Neural progenitor cell (in vitro differentiated cells): ENCODE measurements at regions not wholly inside any gene's neighbourhood (a gene's known extent, or its start where the extent isn't known, plus 50 kb on each side); places are given as distances from the start of the nearest gene placed in this dataset.

Experiments
- DNase-seq: peaks from one replicate; pipeline ENCODE4 v3.0.0-alpha.2; 2016; ENCODE audit warnings: low spot score
- H2AFZ ChIP-seq: fragments of 200-600 bp; sonication (generic); replicated peaks from 2 replicates; pipeline ENCODE4 v1.6.1; 2016; ENCODE audit warnings: antibody characterized with exemption
- H3F3A ChIP-seq: fragments of 200-600 bp; sonication (generic); 2 replicates; pipeline ENCODE4 v1.6.1; 2016; ENCODE audit warnings: antibody characterized with exemption, low read depth
- H3K27ac ChIP-seq: fragments of 200-600 bp; sonication (generic); 2 replicates; pipeline ENCODE4 v1.5.1; 2016; ENCODE audit warnings: mild to moderate bottlenecking
- H3K27me3 ChIP-seq: fragments of 200-600 bp; sonication (generic); 2 replicates; pipeline ENCODE4 v1.6.1; 2016; ENCODE audit warnings: mild to moderate bottlenecking, moderate library complexity
- H3K36me3 ChIP-seq: fragments of 200-600 bp; sonication (generic); 2 replicates; pipeline ENCODE4 v1.5.1; 2016
- H3K4me1 ChIP-seq: fragments of 200-600 bp; sonication (generic); 2 replicates; pipeline ENCODE4 v1.6.1; 2016; ENCODE audit warnings: mixed run types
- H3K4me2 ChIP-seq: fragments of 200-600 bp; sonication (generic); 2 replicates; pipeline ENCODE4 v1.6.1; 2016
- H3K4me3 ChIP-seq: fragments of 200-600 bp; sonication (generic); 2 replicates; pipeline ENCODE4 v1.5.1; 2016
- H3K79me2 ChIP-seq: fragments of 200-600 bp; sonication (generic); 2 replicates; pipeline ENCODE4 v1.6.1; 2016; ENCODE audit warnings: low read depth
- H3K9ac ChIP-seq: fragments of 200-600 bp; sonication (generic); 2 replicates; pipeline ENCODE4 v1.6.1; 2016
- H3K9me3 ChIP-seq: fragments of 200-600 bp; sonication (generic); 2 replicates; pipeline ENCODE4 v1.5.1; 2016; ENCODE audit warnings: low read depth
- H4K20me1 ChIP-seq: fragments of 200-600 bp; sonication (generic); 2 replicates; pipeline ENCODE4 v1.6.1; 2016; ENCODE audit warnings: low read depth
- H3K27ac Mint-ChIP-seq: 3 replicates; pipeline ENCODE4 v1.8.0; 2021; ENCODE audit warnings: mixed read lengths
- H3K27me3 Mint-ChIP-seq: 2 replicates; pipeline ENCODE4 v1.8.0; 2022; ENCODE audit warnings: low read depth, mild to moderate bottlenecking, inconsistent platforms, moderate library complexity, mixed read lengths; ENCODE audit not compliant: insufficient read depth
- H3K36me3 Mint-ChIP-seq: 3 replicates; pipeline ENCODE4 v1.8.0; 2021; ENCODE audit warnings: mixed read lengths
- H3K4me1 Mint-ChIP-seq: 3 replicates; pipeline ENCODE4 v1.8.0; 2021; ENCODE audit warnings: mixed read lengths
- H3K4me3 Mint-ChIP-seq: 3 replicates; pipeline ENCODE4 v1.8.0; 2021; ENCODE audit warnings: mild to moderate bottlenecking, moderate library complexity, mixed read lengths
- H3K9me3 Mint-ChIP-seq: 3 replicates; pipeline ENCODE4 v1.8.0; 2020; ENCODE audit warnings: mixed read lengths
- CTCF ChIP-seq: fragments of 200-600 bp; sonication (generic); IDR thresholded peaks from 2 replicates; pipeline ENCODE4 v1.5.1; 2017; ENCODE audit warnings: antibody characterized with exemption, mild to moderate bottlenecking
- EZH2 ChIP-seq: fragments of 200-600 bp; sonication (generic); IDR thresholded peaks from 2 replicates; pipeline ENCODE4 v1.6.1; 2017; ENCODE audit warnings: antibody characterized with exemption, mild to moderate bottlenecking, moderate library complexity
- EZH2phosphoT487 ChIP-seq: fragments of 200-600 bp; sonication (generic); IDR thresholded peaks from 2 replicates; pipeline ENCODE4 v1.6.1; 2017; ENCODE audit warnings: antibody characterized with exemption

GRCh38 chr7:67696878-67697277, 700.2 kb downstream of the TYW1 start:
- H2AFZ ChIP-seq: no peak overlapping the region
- peaks cover 13% of the 10 kb centered on the region for H3K4me1 Mint-ChIP-seq
- no peak for TF ChIP-seq CTCF
- no peak for TF ChIP-seq EZH2
- TF ChIP-seq EZH2phosphoT487: no peak
- H4K20me1 ChIP-seq: no peaks in the 10 kb centered on the region
- no peaks in the 10 kb centered on the region for H3K36me3 Mint-ChIP-seq
- H3K4me3 ChIP-seq: no peak overlapping the region
- DNase-seq: no peak
- no peak overlapping the region for H3K4me2 ChIP-seq
- H3K9me3 Mint-ChIP-seq: peaks cover 4% of the 10 kb centered on the region
- no peaks in the 10 kb centered on the region for H3K4me1 ChIP-seq
- H3F3A ChIP-seq: no peaks in the 10 kb centered on the region
- H3K9me3 ChIP-seq: no peaks in the 10 kb centered on the region
- H3K27me3 ChIP-seq: no peaks in the 10 kb centered on the region
- no peaks in the 10 kb centered on the region for H3K36me3 ChIP-seq
- H3K27ac ChIP-seq: no peak overlapping the region
- no peak overlapping the region for H3K4me3 Mint-ChIP-seq
- peaks cover 2% of the 10 kb centered on the region for H3K27me3 Mint-ChIP-seq
- no peak overlapping the region for H3K9ac ChIP-seq
- no peaks in the 10 kb centered on the region for H3K79me2 ChIP-seq
- no peak overlapping the region for H3K27ac Mint-ChIP-seq

GRCh38 chr7:67698354-67698753, 701.7 kb downstream of the TYW1 start:
- peak overlapping the region; percentile 25 for H3K27ac Mint-ChIP-seq
- Histone ChIP-seq H3K27me3 (no peaks in the 10 kb centered on the region), H3K4me3 (no peak overlapping the region), H4K20me1 (no peaks in the 10 kb centered on the region), H3K4me2 (no peak overlapping the region), H3K36me3 (no peaks in the 10 kb centered on the region), H3K4me1 (no peaks in the 10 kb centered on the region), H3F3A (no peaks in the 10 kb centered on the region), H3K9ac (no peak overlapping the region), H3K9me3 (no peaks in the 10 kb centered on the region), H2AFZ (no peak overlapping the region), H3K27ac (no peak overlapping the region), H3K79me2 (no peaks in the 10 kb centered on the region)
- no peak overlapping the region for H3K4me3 Mint-ChIP-seq
- peaks cover 11% of the 10 kb centered on the region for H3K9me3 Mint-ChIP-seq
- H3K4me1 Mint-ChIP-seq: peaks cover 13% of the 10 kb centered on the region
- peaks cover 2% of the 10 kb centered on the region for H3K27me3 Mint-ChIP-seq
- H3K36me3 Mint-ChIP-seq: no peaks in the 10 kb centered on the region
- no peak for TF ChIP-seq EZH2
- TF ChIP-seq EZH2phosphoT487: no peak
- no peak for DNase-seq

- no peak for DNase-seq
- H3K9me3 Mint-ChIP-seq: peaks cover 19% of the 10 kb centered on the region
Measured at GRCh38 chr7:67705850-67706249, 709.2 kb downstream of the TYW1 start.

More at GRCh38 chr7:67705850-67706249, 709.2 kb downstream of the TYW1 start:
- Histone ChIP-seq H3K27me3 (no peaks in the 10 kb centered on the region), H3K79me2 (no peaks in the 10 kb centered on the region), H2AFZ (no peak overlapping the region), H3K4me3 (no peak overlapping the region), H3K36me3 (no peaks in the 10 kb centered on the region), H3K4me2 (no peak overlapping the region), H3K9me3 (no peaks in the 10 kb centered on the region), H4K20me1 (no peaks in the 10 kb centered on the region), H3K27ac (no peak overlapping the region), H3F3A (no peaks in the 10 kb centered on the region), H3K9ac (no peak overlapping the region), H3K4me1 (no peaks in the 10 kb centered on the region)
- H3K27me3 Mint-ChIP-seq: peaks cover 2% of the 10 kb centered on the region
- H3K4me3 Mint-ChIP-seq: no peak overlapping the region
- H3K27ac Mint-ChIP-seq: no peak overlapping the region
- TF ChIP-seq EZH2: no peak
- TF ChIP-seq CTCF: no peak
- TF ChIP-seq EZH2phosphoT487: no peak
- H3K36me3 Mint-ChIP-seq: no peaks in the 10 kb centered on the region
- H3K4me1 Mint-ChIP-seq: no peaks in the 10 kb centered on the region
